Fibroblast of pulmonary artery (primary cell): ENCODE measurements at regions not wholly inside any gene's neighbourhood (a gene's known extent, or its start where the extent isn't known, plus 50 kb on each side); places are given as distances from the start of the nearest gene placed in this dataset.

Source experiments
- DNase-seq: peaks from one replicate; pipeline ENCODE4 v3.0.0-alpha.2; 2010; ENCODE audit warnings: low read depth
- H3K4me3 ChIP-seq: replicated peaks from 2 replicates; pipeline ENCODE4 v1.5.1; 2011; ENCODE audit warnings: low read depth, mild to moderate bottlenecking, control low read depth, low read length, moderate library complexity
- CTCF ChIP-seq: IDR thresholded peaks from 2 replicates; pipeline ENCODE4 v1.5.1; 2011; ENCODE audit warnings: mild to moderate bottlenecking, control low read depth, low read length, inconsistent platforms; ENCODE audit errors: missing control alignments

DNA sequence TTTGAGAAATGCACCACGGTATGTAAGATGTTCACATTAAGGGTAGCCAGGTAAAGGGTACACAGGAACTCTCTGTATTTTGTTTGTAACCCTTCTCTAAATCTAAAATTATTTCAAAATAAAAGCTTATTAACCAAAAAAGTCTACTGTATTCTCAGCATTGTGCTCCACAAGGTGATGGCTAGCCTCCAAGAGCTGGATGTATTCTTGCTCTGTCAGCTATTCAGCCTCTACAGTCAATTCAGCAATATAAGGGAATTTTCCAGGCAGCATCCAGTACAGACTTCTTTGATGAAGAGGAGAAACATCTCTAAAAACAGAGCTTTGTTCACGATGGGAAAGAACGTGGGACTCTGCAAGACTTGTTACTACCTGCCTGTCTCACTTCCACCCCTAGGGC, 63.5 kb upstream of the MAOA start:
- peak; percentile 19 for DNase-seq
- no peak for TF ChIP-seq CTCF
- no peak overlapping the region for H3K4me3 ChIP-seq

- H3K4me3 ChIP-seq = no peak overlapping the region
- DNase-seq = peak; percentile 70
- no peak for TF ChIP-seq CTCF
Observed at GRCh38 chrX:43595931-43596330, 60.2 kb upstream of the MAOA start.

DNA sequence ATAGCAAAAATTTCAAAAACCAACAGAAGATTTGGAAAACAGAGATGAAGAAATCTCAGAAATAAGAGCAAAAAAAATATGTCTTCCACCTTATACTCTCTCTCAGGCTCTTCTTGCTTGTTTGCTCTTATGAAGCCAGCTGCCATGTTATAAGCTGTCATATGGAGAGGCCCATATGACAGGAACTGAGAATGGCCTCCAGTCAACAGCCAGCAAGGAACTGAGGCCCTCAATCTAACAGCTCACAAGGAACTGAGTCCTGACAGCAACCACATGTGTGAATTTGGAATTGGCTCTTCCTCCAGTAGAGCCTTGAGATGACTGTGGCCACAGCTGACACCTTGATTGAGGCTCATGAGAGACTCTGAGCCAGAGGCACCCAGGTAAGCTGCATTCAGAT, 51.3 kb upstream of the MAOA start:
- DNase-seq = no peak

GRCh38 chrX:43605351-43605750, 50.7 kb upstream of the MAOA start:
- no peak for DNase-seq
- TF ChIP-seq CTCF = no peak
- no peak overlapping the region for H3K4me3 ChIP-seq

More for the DNA sequence above, 51.3 kb upstream of the MAOA start:
- TF ChIP-seq CTCF = no peak
- no peak overlapping the region for H3K4me3 ChIP-seq
